ENCODE measurements at regions not wholly inside any gene's neighbourhood (a gene's known extent, or its start where the extent isn't known, plus 50 kb on each side); places are given as distances from the start of the nearest gene placed in this dataset.

GRCh38 chr3:187945374-187945773, 200.1 kb upstream of the BCL6 start:
- no peak for DNase-seq (ENCODE audit: low spot score)
- Histone ChIP-seq H3K27ac (no peak overlapping the region), H3K4me3 (no peak overlapping the region)
- no peak for TF ChIP-seq CTCF (IDR thresholded peaks at IDR 0.05)

GRCh38 chr3:187946163-187946691, 201.0 kb upstream of the BCL6 start:
- TF ChIP-seq CTCF (IDR thresholded peaks at IDR 0.05) = no peak
- DNase-seq (ENCODE audit: low spot score) = no peak
- Histone ChIP-seq H3K4me3 (no peak overlapping the region), H3K27ac (no peak overlapping the region)

GRCh38 chr3:187946981-187947380, 201.7 kb upstream of the BCL6 start:
- DNase-seq (ENCODE audit: low spot score) = no peak
- no peak overlapping the region for H3K4me3 ChIP-seq
- TF ChIP-seq CTCF (IDR thresholded peaks at IDR 0.05) = no peak
- H3K27ac ChIP-seq = no peak overlapping the region

GRCh38 chr3:187947927-187948682, 202.8 kb upstream of the BCL6 start:
- DNase-seq (ENCODE audit: low spot score) = no peak
- H3K27ac ChIP-seq = no peak overlapping the region

GRCh38 chr3:187949093-187949820, 204.0 kb upstream of the BCL6 start:
- TF ChIP-seq CTCF (IDR thresholded peaks at IDR 0.05) = no peak
- no peak overlapping the region for H3K27ac ChIP-seq
- no peak overlapping the region for H3K4me3 ChIP-seq
- DNase-seq (ENCODE audit: low spot score) = no peak

More at GRCh38 chr3:187947927-187948682, 202.8 kb upstream of the BCL6 start:
- no peak overlapping the region for H3K4me3 ChIP-seq
- no peak for TF ChIP-seq CTCF (IDR thresholded peaks at IDR 0.05)

GRCh38 chr3:187950671-187951070, 203.3 kb upstream of the LPP start:
- Histone ChIP-seq H3K27ac (no peak overlapping the region), H3K4me3 (no peak overlapping the region)
- no peak for TF ChIP-seq CTCF (IDR thresholded peaks at IDR 0.05)
- no peak for DNase-seq (ENCODE audit: low spot score)

All from coronary artery (tissue), 2 donors.